ENCODE measurements at regions not wholly inside any gene's neighbourhood (a gene's known extent, or its start where the extent isn't known, plus 50 kb on each side); places are given as distances from the start of the nearest gene placed in this dataset.
A peak's percentile ranks its signal among the peaks of the same experiment; 100 is the strongest.

DNA sequence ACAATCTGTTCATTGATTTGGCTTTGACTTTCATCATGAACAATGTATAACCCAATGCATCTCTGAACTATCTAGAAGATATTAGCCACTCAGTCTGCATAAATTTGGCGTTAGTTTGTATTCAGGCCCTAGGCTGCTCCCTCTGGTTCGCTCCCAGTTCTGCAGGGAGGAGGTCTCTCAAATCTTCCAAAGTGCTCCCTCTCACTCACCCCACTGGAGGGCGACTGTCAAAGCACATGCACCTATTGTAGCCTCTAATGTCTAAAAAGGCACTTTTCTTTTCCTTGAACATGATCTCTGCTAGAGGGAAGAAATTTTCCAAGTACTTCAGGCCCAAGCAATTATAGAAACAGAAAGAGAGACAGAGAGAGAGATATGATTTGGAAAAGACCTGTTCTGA is 291.5 kb downstream of the TDRD15 start:
- no peak overlapping the region for H3K4me3 ChIP-seq (replicated peaks in 1 of 2; ENCODE audit: low read depth in 2 of 2, low read length in 2 of 2)
- no peak for DNase-seq (ENCODE audit: low read depth in 2 of 2)

DNA sequence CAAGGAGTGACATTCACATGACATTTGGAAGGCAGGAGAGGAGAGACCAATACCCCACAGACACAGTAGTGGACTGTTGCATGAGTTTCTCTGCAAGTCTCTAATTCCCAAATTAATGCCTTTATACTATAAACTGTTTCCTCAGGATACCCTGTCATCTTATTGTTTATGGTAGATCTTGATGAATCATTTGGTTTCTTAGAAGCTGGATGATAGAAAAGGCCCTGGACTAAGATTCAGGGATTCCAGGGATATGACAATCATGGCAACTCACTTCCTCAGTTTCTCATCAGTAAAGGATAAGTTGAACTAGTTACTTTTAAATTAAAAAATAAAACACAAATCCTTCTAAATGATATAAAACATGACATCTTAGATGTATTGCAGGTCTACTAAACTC is 292.5 kb downstream of the TDRD15 start:
- no peak for DNase-seq (ENCODE audit: low read depth in 2 of 2)
- TF ChIP-seq, protein P1, sequence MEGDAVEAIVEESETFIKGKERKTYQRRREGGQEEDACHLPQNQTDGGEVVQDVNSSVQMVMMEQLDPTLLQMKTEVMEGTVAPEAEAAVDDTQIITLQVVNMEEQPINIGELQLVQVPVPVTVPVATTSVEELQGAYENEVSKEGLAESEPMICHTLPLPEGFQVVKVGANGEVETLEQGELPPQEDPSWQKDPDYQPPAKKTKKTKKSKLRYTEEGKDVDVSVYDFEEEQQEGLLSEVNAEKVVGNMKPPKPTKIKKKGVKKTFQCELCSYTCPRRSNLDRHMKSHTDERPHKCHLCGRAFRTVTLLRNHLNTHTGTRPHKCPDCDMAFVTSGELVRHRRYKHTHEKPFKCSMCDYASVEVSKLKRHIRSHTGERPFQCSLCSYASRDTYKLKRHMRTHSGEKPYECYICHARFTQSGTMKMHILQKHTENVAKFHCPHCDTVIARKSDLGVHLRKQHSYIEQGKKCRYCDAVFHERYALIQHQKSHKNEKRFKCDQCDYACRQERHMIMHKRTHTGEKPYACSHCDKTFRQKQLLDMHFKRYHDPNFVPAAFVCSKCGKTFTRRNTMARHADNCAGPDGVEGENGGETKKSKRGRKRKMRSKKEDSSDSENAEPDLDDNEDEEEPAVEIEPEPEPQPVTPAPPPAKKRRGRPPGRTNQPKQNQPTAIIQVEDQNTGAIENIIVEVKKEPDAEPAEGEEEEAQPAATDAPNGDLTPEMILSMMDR (IDR thresholded peaks at IDR 0.05; ENCODE audit: low read depth, low read length) = no peak
- no peak overlapping the region for H3K4me3 ChIP-seq (replicated peaks in 1 of 2; ENCODE audit: low read depth in 2 of 2, low read length in 2 of 2)

More for the DNA sequence above, 291.5 kb downstream of the TDRD15 start:
- TF ChIP-seq, protein P1 (IDR thresholded peaks at IDR 0.05; ENCODE audit: low read depth, low read length) = no peak

GRCh38 chr2:21418456-21418855 is 294.7 kb downstream of the TDRD15 start:
- TF ChIP-seq, protein P1 (IDR thresholded peaks at IDR 0.05; ENCODE audit: low read depth, low read length) = no peak
- no peak overlapping the region for H3K4me3 ChIP-seq (replicated peaks in 1 of 2; ENCODE audit: low read depth in 2 of 2, low read length in 2 of 2)
- no peak for DNase-seq (ENCODE audit: low read depth in 2 of 2)

DNA sequence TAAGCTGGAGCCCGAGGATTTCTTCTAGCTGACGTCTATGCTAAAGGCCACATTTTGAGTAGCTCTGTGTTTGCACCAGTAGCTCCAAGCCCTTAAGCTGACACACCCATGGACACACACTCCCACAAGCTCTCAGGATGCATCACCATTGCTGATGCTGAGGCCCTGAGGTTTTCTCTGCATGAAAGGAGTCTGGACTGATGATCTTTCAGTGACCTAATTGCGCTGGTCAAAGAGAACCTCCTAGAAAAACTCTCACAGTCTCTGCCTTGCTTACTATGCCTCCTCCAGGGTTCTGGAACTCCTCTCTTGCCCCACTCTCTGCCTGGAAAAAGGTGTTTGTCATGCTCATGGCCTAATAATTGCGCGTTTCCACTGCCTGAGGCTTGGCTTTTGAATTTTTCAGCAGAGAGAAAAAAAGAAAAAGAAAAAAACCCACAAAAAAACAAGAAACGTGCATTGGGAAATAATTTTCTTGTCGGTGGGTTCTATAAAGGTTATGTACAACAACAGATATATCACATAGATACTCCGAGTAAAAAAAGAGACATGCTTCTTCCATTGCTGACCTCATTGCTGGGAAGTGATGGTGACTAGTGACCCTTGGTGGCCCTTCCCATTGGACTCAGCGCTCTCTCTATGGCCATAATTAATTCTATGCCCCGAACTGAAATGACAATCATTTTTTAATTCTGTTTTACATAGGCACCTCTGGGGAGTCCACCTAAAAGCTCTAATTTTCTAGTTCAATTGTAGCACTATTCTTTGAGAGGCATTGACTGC is 297.0 kb downstream of the TDRD15 start:
- H3K4me3 ChIP-seq (replicated peaks in 1 of 2; ENCODE audit: low read depth in 2 of 2, low read length in 2 of 2) = no peak overlapping the region
- no peak for DNase-seq (ENCODE audit: low read depth in 2 of 2)
- TF ChIP-seq, protein P1 (IDR thresholded peaks at IDR 0.05; ENCODE audit: low read depth, low read length) = no peak

DNA sequence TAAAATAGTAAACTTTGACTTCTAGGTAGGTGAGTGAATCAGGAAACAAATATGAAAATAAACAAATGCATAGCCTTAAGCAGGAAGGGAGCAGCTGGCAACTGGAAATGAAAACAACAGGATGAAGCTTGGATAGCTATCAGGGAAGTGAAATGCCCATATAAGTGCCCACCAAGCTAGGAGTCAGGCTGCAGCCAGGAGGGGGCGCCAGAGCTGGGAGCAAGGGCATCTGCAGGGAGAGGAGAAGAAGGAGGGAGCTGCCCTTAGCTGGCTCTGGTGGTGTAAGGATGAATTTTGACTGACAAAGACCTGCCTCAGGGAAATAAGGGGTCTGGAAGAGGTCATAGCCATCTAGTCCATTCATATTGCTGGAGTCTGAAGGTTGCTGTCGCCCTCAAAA is 298.3 kb downstream of the TDRD15 start:
- H3K4me3 ChIP-seq (replicated peaks in 1 of 2; ENCODE audit: low read depth in 2 of 2, low read length in 2 of 2) = no peak overlapping the region
- DNase-seq (ENCODE audit: low read depth in 2 of 2) = peak in 1 of 2 donors; percentile 17
- TF ChIP-seq, protein P1 (IDR thresholded peaks at IDR 0.05; ENCODE audit: low read depth, low read length) = peak; percentile 42

- TF ChIP-seq, protein P1 (IDR thresholded peaks at IDR 0.05; ENCODE audit: low read depth, low read length) = no peak
- H3K4me3 ChIP-seq (replicated peaks in 1 of 2; ENCODE audit: low read depth in 2 of 2, low read length in 2 of 2) = no peak overlapping the region
- DNase-seq (ENCODE audit: low read depth in 2 of 2) = no peak
Measured at GRCh38 chr2:21422724-21423522, 299.2 kb downstream of the TDRD15 start.

Data from cardiac fibroblast (primary cell).